HK-2 (cell line): ENCODE measurements at regions not wholly inside any gene's neighbourhood (a gene's known extent, or its start where the extent isn't known, plus 50 kb on each side); places are given as distances from the start of the nearest gene placed in this dataset.
"Not testable (repeated sequence)": the region's sequence is repeated elsewhere in the genome, so short reads cannot be mapped to it uniquely, and the experiment has no call there.

Experiments used
- DNase-seq: peaks from one replicate; pipeline ENCODE4 v3.0.0-alpha.2; 2018; ENCODE audit not compliant: unreplicated experiment

DNA sequence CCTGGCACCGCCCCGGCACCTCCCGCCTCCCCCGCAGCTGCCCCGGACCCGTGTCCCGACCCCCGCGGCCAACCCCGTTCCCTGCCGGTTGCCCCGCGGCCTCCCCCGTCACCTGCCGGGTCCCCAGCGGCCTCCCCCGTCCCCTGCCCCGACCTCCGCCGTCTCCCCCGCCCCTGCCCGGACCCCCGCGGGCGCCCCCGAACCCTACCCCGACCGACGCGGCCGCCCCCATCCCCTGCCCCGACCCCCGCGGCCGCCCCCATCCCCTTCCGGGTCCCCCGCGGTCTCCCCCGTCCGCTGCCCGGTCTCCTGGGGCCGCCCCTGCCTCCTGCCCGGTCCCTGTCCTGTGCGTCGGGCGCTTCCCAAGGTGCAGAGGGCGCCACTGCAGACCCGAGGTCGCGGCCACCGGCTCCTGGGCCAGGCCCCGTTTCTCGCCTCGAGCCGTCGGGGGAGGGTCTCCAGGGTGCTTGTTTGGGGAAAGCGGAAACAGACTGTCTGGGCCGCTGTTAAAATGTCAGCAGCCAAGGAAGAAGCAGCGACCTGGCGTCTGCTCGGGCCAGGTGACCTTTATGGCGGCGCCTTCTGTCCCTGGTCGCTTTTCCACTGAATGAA, 51.6 kb upstream of the APOD start:
- DNase-seq, result not testable (repeated sequence)

DNA sequence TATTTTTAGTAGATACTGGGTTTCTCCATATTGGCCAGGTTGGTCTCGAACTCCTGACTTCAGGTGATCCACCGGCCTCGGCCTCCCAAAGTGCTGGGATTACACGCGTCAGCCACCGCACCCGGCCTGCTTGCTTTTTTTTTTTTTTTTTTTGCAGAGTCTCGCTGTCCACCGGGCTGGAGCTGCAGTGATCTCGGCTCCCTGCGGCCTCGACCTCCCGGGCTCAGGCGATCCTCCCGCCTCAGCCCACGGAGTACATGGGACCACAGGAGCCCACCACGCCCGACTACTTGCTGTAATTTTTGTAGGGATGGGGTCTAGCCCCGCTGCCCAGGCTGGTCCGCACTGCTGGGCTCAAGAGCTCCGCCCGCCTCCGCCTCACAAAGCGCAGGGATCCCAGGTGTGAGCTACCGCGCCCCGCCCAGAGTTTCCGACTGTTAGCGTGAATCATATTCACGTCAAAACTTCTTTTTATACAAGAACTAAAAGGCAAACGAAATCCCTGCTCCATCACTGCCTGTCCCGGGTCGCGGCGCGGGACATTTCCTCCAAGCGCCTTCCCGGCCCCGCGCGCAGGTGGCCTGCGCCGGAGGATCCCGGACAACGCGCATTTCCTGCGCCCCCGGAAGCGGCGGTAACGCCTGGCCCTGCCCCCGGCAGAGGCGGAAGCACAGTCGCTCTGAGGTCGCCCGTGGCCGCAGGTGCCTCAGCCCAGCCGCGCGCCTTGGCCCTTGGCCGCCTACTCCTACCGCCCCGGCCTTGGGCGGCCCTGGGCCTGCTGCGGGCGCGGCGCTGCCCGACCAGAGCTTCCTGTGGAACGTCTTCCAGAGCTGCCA, 50.9 kb upstream of the APOD start:
- not testable (repeated sequence) for DNase-seq
